Hematopoietic multipotent progenitor cell treated with erythropoietin and hydrocortisone succinate and interleukin-3 and kit ligand, for 8 days (in vitro differentiated cells): ENCODE measurements at regions not wholly inside any gene's neighbourhood (a gene's known extent, or its start where the extent isn't known, plus 50 kb on each side); places are given as distances from the start of the nearest gene placed in this dataset.
A peak's percentile ranks its signal among the peaks of the same experiment; 100 is the strongest.

Experiments used
- DNase-seq: peaks from one replicate; pipeline ENCODE4 v3.0.0-alpha.2; 2015

DNA sequence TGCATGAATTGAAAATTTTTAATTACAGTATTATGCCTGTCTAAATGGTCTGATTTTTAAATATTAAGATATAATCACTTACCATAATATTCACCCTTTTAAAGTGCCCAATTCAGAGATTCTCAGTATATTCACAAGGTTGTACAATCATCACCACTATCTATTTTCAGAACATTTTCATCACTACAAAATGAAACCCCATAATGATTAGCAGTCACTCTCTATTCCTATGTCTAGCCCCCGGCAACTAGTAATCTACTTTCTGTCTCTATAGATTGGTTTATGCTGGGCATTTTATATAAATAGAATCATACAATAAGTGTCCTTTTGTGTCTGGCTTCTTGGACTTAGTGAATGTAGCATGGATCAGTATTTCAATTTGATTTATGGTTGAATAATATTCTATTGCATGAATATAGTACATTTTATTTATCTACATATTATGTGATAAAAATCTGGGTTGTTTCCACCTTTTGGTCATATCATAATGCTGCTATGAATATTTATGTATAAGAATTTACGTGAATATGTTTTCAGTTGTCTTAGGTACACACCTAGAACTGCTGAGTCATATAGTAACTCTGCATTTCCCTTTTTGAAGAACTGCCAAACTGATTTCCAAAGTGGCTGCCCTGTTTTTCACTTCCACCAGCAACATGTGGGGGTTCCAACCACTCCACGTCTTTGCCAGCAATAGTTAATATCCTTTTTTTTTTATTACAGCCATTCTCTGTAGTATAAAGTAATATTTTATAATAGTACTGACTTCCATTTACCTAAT, 485.7 kb upstream of the ZNF385D start:
- DNase-seq: peak; percentile 8

DNA sequence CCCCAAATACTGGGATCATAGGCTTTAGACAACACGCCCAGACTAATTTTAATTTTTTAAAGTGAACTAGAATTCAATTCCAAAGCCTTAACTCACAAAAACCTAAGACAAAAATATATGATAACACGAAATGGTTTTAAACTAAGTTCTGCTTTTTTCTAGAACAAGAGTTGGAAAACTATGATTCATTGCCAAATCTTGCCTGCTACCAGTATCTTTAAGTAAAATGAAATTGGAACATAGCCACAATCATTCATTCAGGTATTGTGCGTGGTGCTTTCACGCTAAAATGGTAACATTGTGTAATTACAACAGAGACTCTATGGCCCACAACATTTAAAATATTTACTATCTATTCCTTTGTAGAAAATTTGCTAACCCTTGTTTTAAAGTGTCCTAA, 488.0 kb upstream of the ZNF385D start:
- DNase-seq: no peak

DNA sequence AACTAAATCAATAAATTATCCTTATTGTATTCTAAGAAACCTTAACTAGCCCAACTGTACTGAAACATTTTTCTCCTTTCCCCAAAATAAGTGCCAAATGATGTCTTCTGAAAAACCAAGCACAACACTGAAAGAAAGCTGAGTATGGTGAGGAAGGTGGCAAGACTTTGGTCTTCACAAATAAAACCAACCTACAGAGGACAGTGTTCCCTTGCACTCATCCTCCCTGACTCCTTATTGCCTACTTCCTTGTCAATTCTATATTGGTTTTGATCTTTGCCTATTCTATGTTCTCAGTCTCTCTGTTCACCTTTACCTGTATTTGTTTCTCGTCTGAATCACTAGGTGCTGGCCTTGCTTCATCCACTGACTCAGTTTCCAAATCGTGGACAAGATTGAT, 490.1 kb upstream of the ZNF385D start:
- peak; percentile 3 for DNase-seq

DNA sequence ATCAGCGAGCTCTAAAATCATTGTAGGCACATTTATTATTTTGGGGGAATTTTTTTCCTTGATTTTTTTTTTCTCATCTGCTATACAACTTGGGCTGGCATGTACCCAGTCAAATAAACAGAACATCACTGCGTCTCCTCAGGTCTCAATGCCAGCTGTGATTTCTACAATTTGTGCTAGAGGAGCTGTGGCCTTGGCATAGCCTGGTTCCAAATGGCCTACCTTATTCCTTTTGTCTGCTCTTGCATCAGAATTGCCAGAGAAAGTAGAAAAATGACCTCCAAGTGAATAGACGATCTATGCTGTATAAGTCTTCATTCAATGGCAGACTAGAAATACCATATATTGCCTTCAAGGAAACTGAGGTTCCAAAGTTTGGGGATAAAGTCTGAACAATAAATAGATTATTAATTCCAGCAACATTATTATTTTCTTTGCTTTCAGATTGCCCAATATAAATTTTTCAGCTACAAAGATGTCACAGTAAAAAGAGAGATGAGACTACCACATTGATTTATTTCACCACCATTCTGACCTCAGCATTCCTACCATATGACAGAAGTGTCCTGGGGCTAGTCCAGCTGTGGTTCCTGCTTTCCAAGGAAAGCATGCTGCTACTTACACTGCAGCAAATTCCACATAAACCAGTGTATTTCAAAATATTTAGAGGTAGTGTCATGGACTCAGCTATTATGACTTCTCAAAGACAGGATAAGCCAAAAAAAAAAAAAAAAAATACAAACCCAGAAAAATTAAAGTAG, 493.9 kb upstream of the ZNF385D start:
- DNase-seq: no peak

DNA sequence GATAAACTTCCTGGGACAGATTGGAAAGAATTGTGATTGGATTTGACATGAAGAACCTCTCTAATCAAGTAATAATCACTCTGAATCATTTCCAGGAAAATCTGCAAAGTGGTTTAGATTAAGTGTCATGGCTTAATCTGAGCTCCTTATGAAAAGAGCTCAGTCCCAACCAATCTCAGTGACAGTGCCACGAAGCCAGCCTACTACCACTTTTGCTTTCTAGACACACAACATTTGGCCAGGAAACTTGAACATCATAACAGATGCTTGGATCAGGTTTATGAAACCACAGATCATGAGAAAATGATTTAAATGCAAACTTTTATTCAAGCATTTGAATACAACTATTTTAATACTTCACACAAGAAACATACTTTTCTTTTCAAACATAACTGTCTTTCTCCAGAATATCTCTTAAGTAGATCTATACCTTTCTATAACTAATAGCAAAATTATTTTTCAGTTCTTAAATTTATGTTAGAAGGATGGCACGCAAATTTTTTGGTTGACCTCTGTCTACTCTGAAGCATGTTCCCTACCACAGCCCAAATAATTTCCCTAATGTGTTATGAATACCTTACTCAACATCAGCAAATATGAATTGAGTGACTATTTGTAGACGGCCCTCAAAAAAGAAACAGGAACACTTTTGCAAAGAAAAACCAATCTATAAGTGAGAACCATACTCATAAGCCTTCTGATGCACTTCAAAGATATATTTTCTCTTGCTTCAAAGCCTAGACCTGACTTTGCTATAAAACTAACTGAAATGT, 495.0 kb upstream of the ZNF385D start:
- no peak for DNase-seq

DNA sequence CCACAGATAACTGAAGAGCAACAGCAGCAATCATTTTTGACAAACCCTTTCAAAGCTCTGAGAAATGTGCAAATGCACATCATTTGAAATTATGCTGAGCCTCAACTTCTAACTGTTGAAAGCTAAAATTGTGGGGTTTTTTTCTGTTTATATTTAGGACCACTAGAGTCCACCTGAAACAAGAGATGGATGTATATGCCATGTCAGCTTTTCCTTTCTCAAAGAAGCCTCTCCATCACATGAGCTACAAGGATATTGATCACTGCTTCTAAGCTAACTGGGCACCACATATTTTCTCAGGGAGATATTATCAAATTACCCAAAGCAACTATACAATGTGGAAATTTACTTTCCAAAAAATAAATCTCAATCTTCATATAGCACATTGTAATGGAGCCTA, 498.6 kb upstream of the ZNF385D start:
- DNase-seq: no peak

DNA sequence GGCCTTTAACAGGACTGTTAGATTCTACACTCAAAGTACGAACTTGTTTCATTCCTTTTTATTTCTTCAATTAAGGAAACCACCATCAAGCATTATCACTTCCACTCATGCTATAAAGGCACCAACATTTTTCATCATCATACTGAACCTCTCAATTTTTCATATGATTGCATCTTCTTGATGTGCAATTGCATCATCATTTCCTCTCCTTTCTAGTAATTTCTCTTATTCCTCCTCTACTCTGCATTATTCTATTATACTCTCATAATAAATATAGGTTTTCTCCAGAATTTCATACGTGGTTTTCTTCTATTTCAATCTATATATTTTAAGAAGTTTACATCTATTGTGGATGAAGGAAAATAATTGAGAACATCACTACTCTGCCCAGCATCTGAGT, 506.2 kb upstream of the ZNF385D start:
- no peak for DNase-seq

DNA sequence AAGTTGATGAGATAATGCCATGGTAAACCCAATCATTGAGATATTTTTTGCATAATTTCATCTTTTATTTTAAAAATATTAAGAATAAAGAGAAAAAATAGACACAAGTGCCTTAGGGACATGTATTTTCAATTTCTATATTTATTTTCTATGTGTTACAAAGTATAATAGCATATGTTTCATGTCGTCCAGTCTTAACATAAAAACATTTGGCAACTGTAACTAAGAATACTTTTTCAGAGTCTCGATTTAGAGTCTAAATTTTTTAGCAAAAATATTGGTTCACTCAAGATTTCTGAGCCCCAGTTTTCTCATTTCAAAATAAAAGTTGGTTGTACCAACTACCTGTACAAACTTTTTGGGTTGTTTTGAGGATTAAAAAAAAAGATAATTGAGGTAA, 511.4 kb upstream of the ZNF385D start:
- DNase-seq: no peak

DNA sequence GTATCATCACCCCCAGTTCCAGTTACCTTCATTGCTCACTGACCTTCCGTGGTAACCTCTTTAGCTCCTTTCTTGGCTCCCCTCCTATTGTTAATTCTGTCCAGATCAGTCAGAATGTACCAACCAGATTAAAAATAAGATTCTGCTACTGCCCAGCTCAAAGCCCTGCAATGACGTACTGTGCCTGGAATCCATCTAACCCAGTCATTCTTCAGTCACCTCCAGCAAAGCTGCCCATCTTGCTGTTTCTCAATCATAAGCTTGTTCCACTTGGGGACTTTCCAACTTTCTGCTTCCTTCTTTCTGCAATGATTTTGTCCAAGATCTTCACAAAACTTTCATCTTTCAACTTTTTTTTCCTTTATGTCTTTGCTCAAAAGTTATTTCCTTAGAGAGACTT, 512.0 kb upstream of the ZNF385D start:
- no peak for DNase-seq

DNA sequence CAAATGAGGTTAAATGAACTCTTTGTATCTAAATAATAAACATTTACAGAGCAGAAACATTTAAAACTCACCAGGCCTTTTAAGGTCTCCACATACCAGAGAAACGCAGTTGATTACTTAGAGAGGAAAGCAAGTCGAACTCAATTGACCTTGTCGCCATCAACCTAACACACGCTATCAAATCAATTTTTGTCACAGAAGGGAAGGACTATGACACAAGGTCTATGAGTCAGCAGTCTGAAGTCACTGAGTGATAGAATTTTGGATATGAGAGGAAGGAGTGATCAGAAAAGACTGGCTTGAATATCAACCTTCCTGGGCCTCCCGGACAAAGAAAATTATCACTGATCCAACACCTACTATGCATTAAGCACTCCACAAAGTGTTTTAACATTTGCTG, 514.4 kb upstream of the ZNF385D start:
- DNase-seq: peak; percentile 20

DNA sequence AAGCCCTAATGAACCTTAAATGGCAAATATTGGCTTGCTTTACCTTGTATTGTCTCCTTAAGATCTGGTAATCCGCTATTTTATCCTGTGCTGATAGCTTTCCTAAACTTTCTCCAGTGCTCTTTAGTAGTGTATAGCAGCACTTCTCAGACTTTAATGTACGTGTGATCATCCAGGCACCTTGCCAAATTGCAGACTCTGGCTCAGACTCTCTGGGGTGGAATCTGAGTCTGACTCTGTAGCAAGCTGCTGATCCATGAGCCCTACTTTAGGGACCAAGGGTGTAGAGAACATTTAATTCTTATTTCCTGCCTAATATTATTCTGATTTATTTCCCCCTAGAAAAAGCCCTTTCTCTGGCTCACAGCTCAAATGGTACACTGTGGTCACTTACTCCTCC, 518.8 kb upstream of the ZNF385D start:
- DNase-seq: peak; percentile 61

DNA sequence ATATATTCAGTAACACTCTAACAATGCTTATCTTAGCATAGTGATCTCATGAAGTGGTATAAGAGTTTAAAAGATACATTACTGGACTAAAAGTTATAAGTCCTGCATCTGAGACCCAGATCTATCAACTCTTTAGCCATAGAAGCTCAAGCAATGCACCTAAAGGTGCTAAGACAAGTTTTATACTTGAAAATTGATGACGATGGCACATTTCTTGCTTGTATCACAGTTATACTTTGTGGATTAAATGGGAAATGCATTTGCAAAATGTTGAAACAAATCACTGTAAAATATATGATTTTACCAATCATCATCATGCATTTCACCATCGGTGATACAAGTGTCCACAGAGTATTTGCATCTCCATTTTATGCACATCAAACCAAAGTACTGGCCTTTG, 525.3 kb upstream of the ZNF385D start:
- DNase-seq: no peak

DNA sequence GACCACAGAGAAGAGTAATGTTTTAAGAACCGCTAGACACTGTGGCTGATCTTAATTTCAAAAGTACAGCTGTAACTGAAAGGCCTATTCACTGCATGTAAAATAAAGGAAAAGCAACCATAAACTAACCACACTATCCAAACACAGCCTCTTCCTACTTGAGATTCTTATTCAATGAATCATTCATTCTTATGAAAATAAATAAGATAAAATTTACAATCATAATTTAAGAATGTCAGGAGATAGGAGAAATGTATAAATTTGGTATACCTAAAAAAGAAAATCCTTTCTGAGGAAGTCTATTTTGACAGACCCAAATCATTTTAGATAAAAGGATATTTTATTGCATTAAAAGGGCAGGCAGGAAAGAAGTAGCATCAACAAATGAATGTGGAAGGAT, 533.5 kb upstream of the ZNF385D start:
- no peak for DNase-seq

DNA sequence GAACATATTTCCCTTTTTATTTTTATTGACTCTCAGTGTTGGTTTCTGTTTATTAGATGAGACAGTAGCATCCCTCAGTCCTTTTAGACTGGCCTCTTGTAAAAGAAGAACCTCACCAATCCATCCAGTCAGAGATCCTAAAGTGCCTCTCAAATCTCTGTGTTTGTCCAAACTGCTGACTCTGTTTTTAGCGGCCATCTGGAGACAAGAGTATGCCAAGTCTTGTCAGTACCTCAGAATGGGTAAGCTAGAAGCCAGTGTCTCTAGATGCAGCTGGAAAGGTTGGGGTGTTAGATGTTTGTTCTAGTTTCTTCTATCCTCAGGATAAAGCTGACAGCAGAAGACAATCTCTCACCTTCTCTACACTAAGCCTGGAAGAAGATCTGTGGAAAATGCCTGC, 537.7 kb upstream of the ZNF385D start:
- DNase-seq: no peak

DNA sequence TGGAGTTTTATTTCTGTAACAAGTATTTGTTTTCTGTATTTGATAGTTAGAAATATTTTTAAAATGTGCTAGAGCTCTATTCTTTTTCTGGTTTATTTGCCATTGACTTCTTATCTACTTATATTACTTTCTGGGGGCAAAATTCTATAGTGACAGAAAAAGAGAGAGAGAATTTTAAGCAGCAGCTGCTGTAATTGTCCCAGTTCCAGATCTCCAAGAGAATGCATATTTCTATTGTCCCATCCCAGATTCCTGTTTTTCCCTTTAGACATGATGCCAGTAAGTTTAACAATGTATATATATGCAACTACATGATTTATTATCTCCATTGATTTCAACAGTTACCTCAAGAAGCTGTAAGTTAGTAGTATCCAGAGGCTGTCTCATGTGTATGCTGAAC, 541.7 kb upstream of the ZNF385D start:
- no peak for DNase-seq

DNA sequence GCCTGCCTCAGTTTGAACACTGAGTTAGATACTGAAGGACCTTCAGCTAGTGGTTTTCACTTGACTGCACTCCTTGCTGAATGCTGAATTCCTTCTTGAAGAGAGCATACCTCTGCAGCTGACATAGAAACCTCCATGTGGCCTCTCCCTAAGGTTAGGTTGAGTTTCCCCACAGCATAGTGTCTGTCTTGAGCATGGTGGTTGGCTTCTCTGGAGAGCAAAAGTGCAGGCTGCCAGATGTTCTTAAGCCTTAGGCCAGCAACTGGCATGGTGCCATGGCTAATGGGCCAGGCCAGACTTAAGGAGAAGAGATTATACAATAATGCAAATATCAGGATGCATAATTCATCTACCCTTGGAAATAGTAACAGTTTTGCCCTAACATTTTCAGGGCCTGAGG, 545.6 kb upstream of the ZNF385D start:
- peak; percentile 42 for DNase-seq

DNA sequence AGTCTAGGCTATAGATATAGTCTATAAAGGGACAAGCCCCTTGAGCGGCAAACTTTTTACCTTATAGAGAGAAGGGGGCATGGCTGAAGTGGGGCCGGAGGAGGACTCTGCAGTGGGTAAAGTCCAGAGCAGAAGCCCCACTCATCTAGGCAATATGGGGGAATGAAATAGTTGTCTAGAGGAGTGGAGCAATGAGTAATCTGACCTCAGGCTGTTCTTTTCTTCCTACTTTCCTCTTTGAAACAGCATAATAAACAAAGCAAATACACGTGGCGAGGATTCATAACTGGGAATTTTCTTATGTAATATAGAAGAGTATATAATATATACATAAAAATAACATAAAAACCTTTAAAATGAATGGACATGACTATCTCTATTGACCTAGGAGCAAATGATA, 546.4 kb upstream of the ZNF385D start:
- no peak for DNase-seq

DNA sequence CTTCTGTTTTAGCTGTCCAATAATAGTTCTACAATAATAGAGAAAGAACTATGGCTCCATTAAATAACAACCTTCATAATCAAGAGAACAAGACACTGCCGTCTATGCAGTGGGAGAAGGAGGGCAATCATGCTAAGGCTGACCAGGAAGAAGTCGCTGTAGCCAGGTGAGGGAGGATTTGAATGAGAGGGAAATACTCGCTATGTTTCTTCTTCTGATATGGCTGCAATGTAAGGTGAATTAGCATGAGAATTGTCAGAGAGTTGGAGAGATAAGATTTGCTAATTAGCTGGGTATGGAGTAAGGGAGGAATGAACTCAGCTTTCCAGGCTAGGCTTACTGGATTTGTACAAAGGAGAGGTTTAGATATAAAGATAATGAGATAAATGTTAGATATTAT, 555.4 kb upstream of the ZNF385D start:
- DNase-seq: no peak

DNA sequence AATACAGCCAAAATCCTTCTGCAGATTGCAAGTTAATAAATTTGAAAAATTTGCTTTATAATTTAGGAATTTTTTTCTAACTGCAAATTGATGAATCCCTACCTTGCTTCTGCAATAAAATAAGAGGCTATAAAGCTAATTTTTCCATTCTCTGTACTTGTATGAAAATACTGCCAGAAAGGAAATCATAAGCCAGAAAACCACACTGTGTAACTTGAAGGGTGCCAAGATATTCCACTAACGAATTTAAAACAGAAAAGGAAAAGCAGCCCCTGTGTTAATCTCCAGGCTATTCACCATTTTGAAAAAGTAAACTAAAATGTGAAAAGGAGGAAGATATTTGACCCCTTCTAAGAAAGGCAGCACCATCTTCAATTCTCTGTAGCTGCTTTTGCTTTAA, 557.9 kb upstream of the ZNF385D start:
- DNase-seq: no peak

DNA sequence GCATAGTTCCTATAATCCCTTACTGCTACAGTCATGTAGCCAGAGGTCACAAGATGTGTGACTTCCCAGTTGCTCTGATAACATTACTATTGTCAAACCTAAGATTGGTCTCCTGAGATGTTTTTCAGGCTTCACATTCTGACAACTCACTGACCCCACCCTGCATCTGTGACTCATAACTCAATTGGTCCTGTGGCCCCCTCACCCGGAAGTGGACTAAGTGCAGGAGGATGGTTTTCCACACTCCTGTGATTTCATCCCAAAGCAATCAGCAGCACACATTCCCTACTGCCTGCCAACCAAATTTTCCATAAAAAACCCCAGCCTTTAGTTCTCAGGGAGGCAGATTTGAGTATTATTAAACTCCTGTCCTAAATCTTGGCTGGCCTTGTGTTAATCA, 564.9 kb upstream of the ZNF385D start:
- DNase-seq: no peak

DNA sequence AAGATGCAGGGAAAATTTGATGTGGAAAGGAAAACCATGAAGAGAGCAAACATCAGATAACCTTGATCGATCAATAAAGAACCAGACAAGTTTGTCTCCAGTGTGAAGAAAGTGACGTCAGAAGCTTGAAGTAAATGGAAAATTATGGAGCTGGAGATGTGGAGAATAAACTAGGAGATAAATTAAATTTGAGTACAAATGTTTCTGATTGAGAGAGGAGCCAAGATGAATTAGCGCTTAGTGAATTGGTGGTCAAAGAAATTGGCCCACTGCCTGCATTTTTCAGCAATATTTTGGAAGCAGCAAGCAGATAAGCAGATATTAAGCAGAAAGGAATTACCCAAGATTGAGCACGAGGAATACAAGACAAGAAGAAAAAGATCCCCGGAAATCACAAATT, 567.3 kb upstream of the ZNF385D start:
- no peak for DNase-seq

DNA sequence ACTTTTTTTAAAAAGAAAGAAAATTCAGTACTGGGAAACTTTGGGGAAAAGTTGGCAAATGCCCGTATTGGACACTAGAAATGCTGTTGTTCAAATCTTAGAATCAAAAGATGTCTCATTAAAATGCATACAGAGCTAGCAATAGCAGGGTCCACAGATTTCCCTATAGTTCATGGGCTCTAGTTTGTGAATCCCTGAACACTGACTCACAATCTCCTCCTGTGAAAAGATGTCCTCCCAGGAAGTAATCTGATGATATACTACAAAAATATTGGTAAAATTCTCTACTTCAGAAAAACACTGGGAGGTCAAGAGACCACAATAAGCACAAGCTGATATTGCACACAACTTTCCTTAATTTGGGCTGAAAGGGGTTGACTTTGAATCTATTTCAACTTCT, 568.4 kb upstream of the ZNF385D start:
- DNase-seq: no peak

DNA sequence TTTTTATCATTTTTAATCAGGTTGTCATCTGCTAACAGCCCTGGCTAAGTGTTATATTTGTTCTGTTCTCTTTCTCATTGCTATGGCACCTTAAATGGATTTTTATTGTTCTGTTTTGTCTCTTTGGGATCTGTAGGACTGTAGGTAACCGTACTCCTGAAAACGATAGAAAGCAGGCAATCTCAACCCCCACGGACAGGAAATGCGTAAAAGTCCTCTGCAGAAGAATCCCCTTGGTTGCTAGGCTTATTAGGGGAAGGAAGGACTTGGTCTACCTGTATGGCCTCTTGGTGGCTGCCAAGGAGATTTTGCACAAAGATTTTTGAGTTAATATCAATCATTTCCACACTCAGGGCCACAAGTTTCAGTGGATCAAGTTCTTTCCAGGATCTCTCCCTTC, 571.9 kb upstream of the ZNF385D start:
- no peak for DNase-seq

DNA sequence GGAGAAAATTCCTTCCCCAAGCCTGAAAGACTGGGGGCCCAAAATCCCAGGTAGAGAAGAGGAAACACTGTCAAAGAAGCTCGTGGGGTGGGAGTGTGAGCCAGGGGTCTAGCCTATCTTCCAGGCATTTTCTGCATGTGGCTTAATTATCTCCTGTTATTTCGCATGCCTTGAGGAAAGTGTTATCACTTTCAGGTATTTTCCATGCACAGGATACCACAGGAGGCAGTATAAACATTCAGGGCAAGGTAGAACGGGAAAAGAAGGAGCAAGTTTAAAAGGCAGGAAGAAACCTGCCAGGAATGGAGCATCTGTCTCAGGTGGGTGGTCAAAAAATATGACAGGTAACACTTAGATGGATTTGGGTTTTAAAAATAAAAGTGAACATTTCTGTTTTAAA, 575.3 kb upstream of the ZNF385D start:
- DNase-seq: no peak
